Right lobe of liver (tissue), 6 donors: ENCODE measurements at regions not wholly inside any gene's neighbourhood (a gene's known extent, or its start where the extent isn't known, plus 50 kb on each side); places are given as distances from the start of the nearest gene placed in this dataset.

Source experiments
- ATAC-seq, 4 donors: fragments of 200-7000 bp; cut with Tn5 transposase; one replicate each; pipeline ENCODE4 v1.9.1; 2020; ENCODE audit warnings: mild to moderate bottlenecking in 4 of 4, moderate library complexity in 4 of 4
- DNase-seq, 3 donors: peaks; one replicate each; pipeline ENCODE4 v3.0.0-alpha.2; 2020
- H3K27ac ChIP-seq, 3 donors: fragments of 200-600 bp; one replicate each; pipeline ENCODE4 v1.8.0; 2022
- H3K27me3 ChIP-seq, 2 donors: fragments of 200-600 bp; one replicate each; pipeline ENCODE4 v1.8.0; 2022
- H3K36me3 ChIP-seq, 4 donors: fragments of 200-600 bp; sonication (generic) in 1 of 4; one replicate each; pipeline versions ENCODE4 v1.5.1 to v1.8.0; 2017 to 2022; ENCODE audit warnings: control low read depth in 1 of 4
- H3K4me1 ChIP-seq, 4 donors: fragments of 200-600 bp; sonication (generic) in 1 of 4; one replicate each; pipeline versions ENCODE4 v1.5.1 to v1.8.0; 2017 to 2022; ENCODE audit warnings: control low read depth in 1 of 4
- H3K4me3 ChIP-seq, 3 donors: fragments of 200-600 bp; one replicate each; pipeline ENCODE4 v1.8.0; 2022
- H3K9me3 ChIP-seq, 4 donors: fragments of 200-600 bp; sonication (generic) in 1 of 4; one replicate each; pipeline versions ENCODE4 v1.5.1 to v1.8.0; 2017 to 2022; ENCODE audit warnings: control low read depth in 1 of 4
- CTCF ChIP-seq, 4 donors: fragments of 200-600 bp in 3 of 4; fragments of 450-650 bp in 1 of 4; IDR thresholded peaks; one replicate each; pipeline versions ENCODE4 v1.5.1 to v1.8.0; 2016 to 2022; ENCODE audit warnings: antibody characterized with exemption in 4 of 4, mild to moderate bottlenecking in 2 of 4
- POLR2A ChIP-seq: fragments of 450-650 bp; IDR thresholded peaks from one replicate; pipeline ENCODE4 v1.6.1; 2017; ENCODE audit warnings: antibody characterized with exemption, mild to moderate bottlenecking
- WGBS: methylation state at CpG from one replicate; pipeline ENCODE4 v1.1.6; 2018; ENCODE audit warnings: low coverage, low lambda C conversion rate; ENCODE audit not compliant: insufficient coverage; ENCODE audit errors: missing lambda C conversion rate; 5-methylcytosine and 5-hydroxymethylcytosine counted together
- intact Hi-C, 2 donors: fragments of 100-400 bp; cut with DNase I; formaldehyde crosslinking; loops; one replicate each; pipeline versions ENCODE4 v1.11.2 to v1.14.1; 2022
- donor health status: DM: no; HTN: yes; CAD: no.
- donor health status: DM: no; HTN: no; CAD: no.
- donor health status: DM: no; HTN: no; CAD: no.
- donor health status: DM: no; HTN: yes; CAD: no.
- donor health status: DM: no; HTN: yes; CAD: no.

GRCh38 chr5:20660588-20660987 is 672.6 kb upstream of the CDH18 start:
- ATAC-seq: no peak
- Histone ChIP-seq H3K27me3 (no peaks in the 10 kb centered on the region), H3K27ac (no peak overlapping the region), H3K36me3 (no peaks in the 10 kb centered on the region), H3K4me3 (no peak overlapping the region), H3K4me1 (no peaks in the 10 kb centered on the region), H3K9me3 (no peaks in the 10 kb centered on the region)
- no peak for DNase-seq
- TF ChIP-seq CTCF (IDR thresholded peaks at IDR 0.05) (no peak), POLR2A (no peak)
- intact Hi-C loops: no loop called here
- 58% methylated on average over 3 of the region's 3 CpGs for WGBS

GRCh38 chr5:20656262-20656661 is 668.3 kb upstream of the CDH18 start:
- no peak overlapping the region for H3K4me3 ChIP-seq
- no peaks in the 10 kb centered on the region for H3K36me3 ChIP-seq
- intact Hi-C loops: no loop called here
- no peak overlapping the region for H3K27ac ChIP-seq
- no peaks in the 10 kb centered on the region for H3K9me3 ChIP-seq
- no peaks in the 10 kb centered on the region for H3K27me3 ChIP-seq
- DNase-seq (no peak), ATAC-seq (no peak)
- TF ChIP-seq POLR2A: no peak
- TF ChIP-seq CTCF (IDR thresholded peaks at IDR 0.05): no peak
- H3K4me1 ChIP-seq: no peaks in the 10 kb centered on the region

- DNase-seq: no peak
- Histone ChIP-seq H3K4me3 (no peak overlapping the region), H3K36me3 (no peaks in the 10 kb centered on the region), H3K27me3 (no peaks in the 10 kb centered on the region), H3K4me1 (no peaks in the 10 kb centered on the region), H3K27ac (no peak overlapping the region), H3K9me3 (no peaks in the 10 kb centered on the region)
- intact Hi-C loops: no loop called here
- no peak for TF ChIP-seq POLR2A
- no peak for TF ChIP-seq CTCF (IDR thresholded peaks at IDR 0.05)
- ATAC-seq: no peak
- 49% methylated on average over 4 of the region's 4 CpGs for WGBS
These were observed 667.2 kb upstream of the CDH18 start for GRCh38 chr5:20655211-20655610.

GRCh38 chr5:20654746-20655145 is 666.7 kb upstream of the CDH18 start:
- no peak for ATAC-seq
- no peak for TF ChIP-seq POLR2A
- TF ChIP-seq CTCF (IDR thresholded peaks at IDR 0.05): no peak
- Histone ChIP-seq H3K4me3 (no peak overlapping the region), H3K9me3 (no peaks in the 10 kb centered on the region), H3K36me3 (no peaks in the 10 kb centered on the region), H3K27ac (no peak overlapping the region), H3K4me1 (no peaks in the 10 kb centered on the region), H3K27me3 (no peaks in the 10 kb centered on the region)
- intact Hi-C loops: no loop called here
- DNase-seq: no peak
- WGBS: 36% methylated on average over 2 of the region's 2 CpGs

GRCh38 chr5:20654033-20654432 is 666.0 kb upstream of the CDH18 start:
- ATAC-seq: no peak
- 38% methylated on average over 2 of the region's 2 CpGs for WGBS

More at GRCh38 chr5:20654033-20654432, 666.0 kb upstream of the CDH18 start:
- TF ChIP-seq POLR2A: no peak
- no peak for TF ChIP-seq CTCF (IDR thresholded peaks at IDR 0.05)
- no peak for DNase-seq
- Histone ChIP-seq H3K36me3 (no peaks in the 10 kb centered on the region), H3K27me3 (no peaks in the 10 kb centered on the region), H3K9me3 (no peaks in the 10 kb centered on the region), H3K27ac (no peak overlapping the region), H3K4me3 (no peak overlapping the region), H3K4me1 (no peaks in the 10 kb centered on the region)
- intact Hi-C loops: no loop called here
